ENCODE measurements at regions not wholly inside any gene's neighbourhood (a gene's known extent, or its start where the extent isn't known, plus 50 kb on each side); places are given as distances from the start of the nearest gene placed in this dataset.

GRCh38 chr6:130677312-130677711 is 149.9 kb upstream of the SMLR1 start:
- TF ChIP-seq CTCF (IDR thresholded peaks at IDR 0.05; ENCODE audit: low read length) = no peak
- TF ChIP-seq EZH2 (optimal IDR thresholded peaks at IDR 0.05; ENCODE audit: low read depth, low read length) = no peak

All from MM.1S (cell line).